Thymus (tissue), 11 donors: ENCODE measurements at regions not wholly inside any gene's neighbourhood (a gene's known extent, or its start where the extent isn't known, plus 50 kb on each side); places are given as distances from the start of the nearest gene placed in this dataset.

ENCODE experiments used
- DNase-seq, 9 donors: peaks; one replicate each; pipeline ENCODE4 v3.0.0-alpha.2; 2013; ENCODE audit warnings: low spot score in 9 of 9, low read depth in 6 of 9, missing footprints in 1 of 9
- H3K27ac ChIP-seq, 2 donors: one replicate each; pipeline ENCODE4 v1.5.1; 2013; ENCODE audit warnings: control low read depth in 1 of 2, low read depth in 1 of 2, low read length in 1 of 2, mild to moderate bottlenecking in 1 of 2, moderate library complexity in 1 of 2
- H3K27me3 ChIP-seq, 2 donors: one replicate each; pipeline ENCODE4 v1.5.1; 2013; ENCODE audit warnings: low read length in 1 of 2; ENCODE audit not compliant: control insufficient read depth in 2 of 2, insufficient read depth in 1 of 2
- H3K36me3 ChIP-seq, 2 donors: one replicate each; pipeline ENCODE4 v1.5.1; 2013; ENCODE audit warnings: low read length in 1 of 2, mild to moderate bottlenecking in 1 of 2, moderate library complexity in 1 of 2; ENCODE audit not compliant: control insufficient read depth in 2 of 2, insufficient read depth in 2 of 2
- H3K4me1 ChIP-seq, 2 donors: one replicate each; pipeline ENCODE4 v1.5.1; 2013; ENCODE audit warnings: low read length in 2 of 2; ENCODE audit not compliant: control insufficient read depth in 2 of 2, insufficient read depth in 2 of 2
- H3K4me3 ChIP-seq, 2 donors: one replicate each; pipeline ENCODE4 v1.5.1; 2013; ENCODE audit warnings: low read length in 2 of 2, control low read depth in 1 of 2, mild to moderate bottlenecking in 1 of 2
- H3K9me3 ChIP-seq, 2 donors: one replicate each; pipeline ENCODE4 v1.5.1; 2013; ENCODE audit warnings: low read length in 1 of 2, mild to moderate bottlenecking in 1 of 2; ENCODE audit not compliant: control insufficient read depth in 2 of 2, insufficient read depth in 1 of 2
- WGBS: extraction: QIAGEN DNeasy Blood & Tissue Kit; methylation state at CpG from one replicate; pipeline ENCODE4 v1.1.7; 2013; 5-methylcytosine and 5-hydroxymethylcytosine counted together
- donor health status: healthy.

- Histone ChIP-seq H3K9me3 (no peaks in the 10 kb centered on the region), H3K27me3 (no peaks in the 10 kb centered on the region), H3K36me3 (no peaks in the 10 kb centered on the region), H3K4me3 (no peak overlapping the region), H3K27ac (no peak overlapping the region), H3K4me1 (peaks cover 2 to 9% of the 10 kb centered on the region in 2 donors)
- WGBS: 97% methylated on average over 2 of the region's 2 CpGs
- no peak for DNase-seq
Observed at GRCh38 chr6:15957655-15958169, 171.2 kb upstream of the MYLIP start.

- H3K36me3 ChIP-seq: no peaks in the 10 kb centered on the region
- peaks cover 2 to 11% of the 10 kb centered on the region in 2 donors for H3K4me1 ChIP-seq
- H3K27me3 ChIP-seq: no peaks in the 10 kb centered on the region
- no peak overlapping the region for H3K4me3 ChIP-seq
- WGBS: 88% methylated on average over 14 of the region's 14 CpGs
- no peak overlapping the region for H3K27ac ChIP-seq
- H3K9me3 ChIP-seq: no peaks in the 10 kb centered on the region
- DNase-seq: no peak
Observed at GRCh38 chr6:15956205-15957106, 172.4 kb upstream of the MYLIP start.

- no peak overlapping the region for H3K4me3 ChIP-seq
- no peaks in the 10 kb centered on the region for H3K36me3 ChIP-seq
- H3K4me1 ChIP-seq: peaks cover 2 to 11% of the 10 kb centered on the region in 2 donors
- no peak for DNase-seq
- no peaks in the 10 kb centered on the region for H3K27me3 ChIP-seq
- WGBS: 84% methylated on average over 3 of the region's 3 CpGs
- no peaks in the 10 kb centered on the region for H3K9me3 ChIP-seq
- no peak overlapping the region for H3K27ac ChIP-seq
Observed at GRCh38 chr6:15955484-15955883, 173.4 kb upstream of the MYLIP start.

GRCh38 chr6:15953152-15953880 is 175.6 kb upstream of the MYLIP start:
- 75% methylated on average over 3 of the region's 3 CpGs for WGBS
- H3K27ac ChIP-seq: no peak overlapping the region
- peaks cover 2 to 11% of the 10 kb centered on the region in 2 donors for H3K4me1 ChIP-seq
- no peaks in the 10 kb centered on the region for H3K36me3 ChIP-seq
- no peak overlapping the region for H3K4me3 ChIP-seq
- peak in 1 of 9 donors; percentile 16 for DNase-seq
- no peaks in the 10 kb centered on the region for H3K27me3 ChIP-seq
- H3K9me3 ChIP-seq: no peaks in the 10 kb centered on the region

GRCh38 chr6:15952231-15953151 is 176.4 kb upstream of the MYLIP start:
- no peak for DNase-seq
- Histone ChIP-seq H3K9me3 (no peaks in the 10 kb centered on the region), H3K36me3 (no peaks in the 10 kb centered on the region), H3K4me1 (peaks cover 2 to 11% of the 10 kb centered on the region in 2 donors), H3K27me3 (no peaks in the 10 kb centered on the region), H3K4me3 (no peak overlapping the region), H3K27ac (no peak overlapping the region)
- WGBS: 83% methylated on average over 8 of the region's 8 CpGs

GRCh38 chr6:15950962-15951569 is 177.8 kb upstream of the MYLIP start:
- Histone ChIP-seq H3K36me3 (no peaks in the 10 kb centered on the region), H3K27ac (no peak overlapping the region), H3K4me3 (no peak overlapping the region), H3K4me1 (peaks cover 2 to 11% of the 10 kb centered on the region in 2 donors), H3K9me3 (no peaks in the 10 kb centered on the region), H3K27me3 (no peaks in the 10 kb centered on the region)
- no peak for DNase-seq
- WGBS: 76% methylated on average over 3 of the region's 3 CpGs

GRCh38 chr6:15949982-15950381 is 178.9 kb upstream of the MYLIP start:
- 72% methylated on average over 1 of the region's 1 CpG for WGBS

More at GRCh38 chr6:15949982-15950381, 178.9 kb upstream of the MYLIP start:
- no peak overlapping the region for H3K4me3 ChIP-seq
- H3K27ac ChIP-seq: no peak overlapping the region
- H3K36me3 ChIP-seq: no peaks in the 10 kb centered on the region
- no peaks in the 10 kb centered on the region for H3K9me3 ChIP-seq
- H3K27me3 ChIP-seq: no peaks in the 10 kb centered on the region
- peaks cover 2 to 11% of the 10 kb centered on the region in 2 donors for H3K4me1 ChIP-seq
- DNase-seq: no peak
